ENCODE measurements at regions not wholly inside any gene's neighbourhood (a gene's known extent, or its start where the extent isn't known, plus 50 kb on each side); places are given as distances from the start of the nearest gene placed in this dataset.

DNA sequence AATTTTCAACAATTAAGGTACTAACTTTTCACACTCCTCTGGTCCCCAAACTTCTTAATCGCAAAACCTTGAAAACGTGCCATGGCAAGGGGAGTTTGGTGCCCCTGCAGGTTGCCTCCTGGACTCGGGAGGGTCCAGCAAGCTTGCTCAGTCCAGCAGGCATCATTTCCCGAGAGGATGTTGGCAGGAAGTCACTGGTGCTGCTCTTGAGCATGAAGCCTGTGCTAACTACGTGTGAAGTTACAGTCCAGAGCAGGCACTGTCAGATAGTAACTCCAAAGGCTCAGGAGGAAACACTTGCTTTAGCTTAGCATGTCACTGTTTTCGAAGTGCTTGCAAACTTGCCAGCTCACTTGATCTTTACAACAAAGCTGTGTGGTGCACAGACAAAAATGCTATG, 215.4 kb downstream of the MYCN start:
- no peak for TF ChIP-seq EZH2 (IDR thresholded peaks at IDR 0.05; ENCODE audit: borderline replicate concordance, low read length)
- no peak for TF ChIP-seq CTCF (IDR thresholded peaks at IDR 0.05; ENCODE audit: low read length)
- no peaks in the 10 kb centered on the region for H3K36me3 ChIP-seq (ENCODE audit: insufficient read depth, low read length)
- H3K4me2 ChIP-seq (ENCODE audit: low read length) = no peak overlapping the region
- no peak overlapping the region for H3K27ac ChIP-seq (ENCODE audit: low read depth, low read length, poor library complexity, severe bottlenecking)
- H3F3A ChIP-seq (ENCODE audit: insufficient read depth, low read length) = no peaks in the 10 kb centered on the region
- no peaks in the 10 kb centered on the region for H3K9me3 ChIP-seq (ENCODE audit: low read length)
- H3K9ac ChIP-seq (ENCODE audit: low read length) = no peak overlapping the region
- no peaks in the 10 kb centered on the region for H3K4me1 ChIP-seq (ENCODE audit: insufficient read depth, low read length, severe bottlenecking)
- H2AFZ ChIP-seq (ENCODE audit: low read length) = no peak overlapping the region
- no peaks in the 10 kb centered on the region for H3K27me3 ChIP-seq (ENCODE audit: insufficient read depth, low read length)
- no peaks in the 10 kb centered on the region for H3K79me2 ChIP-seq (ENCODE audit: insufficient read depth, low read length)
- H4K20me1 ChIP-seq (ENCODE audit: insufficient read depth, low read length) = no peaks in the 10 kb centered on the region
- no peaks in the 10 kb centered on the region for H3K9me2 ChIP-seq (ENCODE audit: low read depth, low read length)
- no peak overlapping the region for H3K4me3 ChIP-seq (ENCODE audit: low read depth, low read length, poor library complexity, severe bottlenecking)

GRCh38 chr2:16155366-16155765, 215.0 kb downstream of the MYCN start:
- H3K79me2 ChIP-seq (ENCODE audit: insufficient read depth, low read length) = no peaks in the 10 kb centered on the region

DNA sequence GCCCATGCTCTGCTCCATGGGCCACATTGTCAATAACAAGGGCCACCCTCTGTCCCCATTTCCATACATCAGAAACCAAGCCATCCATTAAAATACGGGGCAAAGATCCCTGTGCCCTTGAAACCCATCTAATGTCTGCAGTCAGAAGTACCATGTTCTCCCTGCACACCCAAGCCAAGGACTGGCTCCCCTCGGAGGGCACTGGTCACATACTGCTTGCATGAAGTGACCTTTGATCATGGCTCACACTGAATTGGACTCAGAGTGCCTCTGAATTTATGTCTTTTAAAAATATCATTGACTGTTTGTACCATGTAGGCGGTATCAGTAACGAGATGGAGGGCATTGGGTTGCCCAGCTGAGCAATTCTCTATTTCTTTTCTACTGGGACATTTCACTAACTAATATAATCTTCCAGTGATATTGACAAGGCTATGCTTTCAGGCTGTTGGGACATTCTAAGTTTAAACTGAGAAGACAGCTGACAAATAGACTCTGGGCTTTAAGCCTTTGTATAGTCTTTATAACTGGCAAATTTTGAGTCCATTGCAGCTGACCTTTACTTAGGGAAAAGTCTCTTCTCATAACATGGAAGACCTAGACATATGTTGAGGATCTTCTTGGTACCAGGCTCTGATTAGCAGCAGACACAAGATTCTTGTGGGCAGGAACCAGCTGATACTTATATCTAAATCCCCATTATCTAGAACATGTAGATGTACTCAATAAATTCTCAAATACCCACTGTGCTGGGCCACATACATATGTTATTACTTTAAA, 214.3 kb downstream of the MYCN start:
- H3K27ac ChIP-seq (ENCODE audit: low read depth, low read length, poor library complexity, severe bottlenecking) = no peak overlapping the region
- no peak overlapping the region for H3K9ac ChIP-seq (ENCODE audit: low read length)
- H3K4me3 ChIP-seq (ENCODE audit: low read depth, low read length, poor library complexity, severe bottlenecking) = no peak overlapping the region
- no peaks in the 10 kb centered on the region for H3K9me2 ChIP-seq (ENCODE audit: low read depth, low read length)
- no peaks in the 10 kb centered on the region for H4K20me1 ChIP-seq (ENCODE audit: insufficient read depth, low read length)
- no peaks in the 10 kb centered on the region for H3K79me2 ChIP-seq (ENCODE audit: insufficient read depth, low read length)
- H3K27me3 ChIP-seq (ENCODE audit: insufficient read depth, low read length) = no peaks in the 10 kb centered on the region
- H3K4me1 ChIP-seq (ENCODE audit: insufficient read depth, low read length, severe bottlenecking) = no peaks in the 10 kb centered on the region
- H2AFZ ChIP-seq (ENCODE audit: low read length) = no peak overlapping the region
- no peaks in the 10 kb centered on the region for H3F3A ChIP-seq (ENCODE audit: insufficient read depth, low read length)
- no peak overlapping the region for H3K4me2 ChIP-seq (ENCODE audit: low read length)
- TF ChIP-seq CTCF (IDR thresholded peaks at IDR 0.05; ENCODE audit: low read length) (no peak), EZH2 (IDR thresholded peaks at IDR 0.05; ENCODE audit: borderline replicate concordance, low read length) (no peak)
- no peaks in the 10 kb centered on the region for H3K36me3 ChIP-seq (ENCODE audit: insufficient read depth, low read length)
- H3K9me3 ChIP-seq (ENCODE audit: low read length) = no peaks in the 10 kb centered on the region

More at GRCh38 chr2:16155366-16155765, 215.0 kb downstream of the MYCN start:
- Histone ChIP-seq H2AFZ (ENCODE audit: low read length) (no peak overlapping the region), H3K4me3 (ENCODE audit: low read depth, low read length, poor library complexity, severe bottlenecking) (no peak overlapping the region), H3K27ac (ENCODE audit: low read depth, low read length, poor library complexity, severe bottlenecking) (no peak overlapping the region), H3K36me3 (ENCODE audit: insufficient read depth, low read length) (no peaks in the 10 kb centered on the region), H3K9me2 (ENCODE audit: low read depth, low read length) (no peaks in the 10 kb centered on the region), H3K4me1 (ENCODE audit: insufficient read depth, low read length, severe bottlenecking) (no peaks in the 10 kb centered on the region), H4K20me1 (ENCODE audit: insufficient read depth, low read length) (no peaks in the 10 kb centered on the region), H3K9ac (ENCODE audit: low read length) (no peak overlapping the region), H3F3A (ENCODE audit: insufficient read depth, low read length) (no peaks in the 10 kb centered on the region), H3K9me3 (ENCODE audit: low read length) (no peaks in the 10 kb centered on the region), H3K4me2 (ENCODE audit: low read length) (no peak overlapping the region), H3K27me3 (ENCODE audit: insufficient read depth, low read length) (no peaks in the 10 kb centered on the region)
- TF ChIP-seq CTCF (IDR thresholded peaks at IDR 0.05; ENCODE audit: low read length) = no peak
- no peak for TF ChIP-seq EZH2 (IDR thresholded peaks at IDR 0.05; ENCODE audit: borderline replicate concordance, low read length)
